PC-9 (cell line): ENCODE measurements at regions not wholly inside any gene's neighbourhood (a gene's known extent, or its start where the extent isn't known, plus 50 kb on each side); places are given as distances from the start of the nearest gene placed in this dataset.

Source experiments
- BruUV-seq: library from RNA; stranded (reverse); fragments of 400-500 nt; replicated peaks from 2 replicates; lab custom pipeline; 2021; lab: Mats Ljungman, UMichigan
- CTCF ChIA-PET: fragments of 300-600 bp; sonication (Branson Sonifier 250); formaldehyde crosslinking; loops from one replicate; lab custom pipeline; 2022; ENCODE audit warnings: antibody characterized with exemption; lab: Charles Lee
- POLR2A ChIA-PET: fragments of 300-600 bp; sonication (Branson Sonifier 250); formaldehyde crosslinking; loops from one replicate; lab custom pipeline; 2022; ENCODE audit warnings: antibody characterized with exemption; ENCODE audit not compliant: unreplicated experiment; lab: Charles Lee
- DNase-seq, 2 experiments: peaks; one replicate each; pipeline versions ENCODE4 v3.0.0 to v3.0.0-alpha.2; 2015 to 2022; ENCODE audit warnings: mixed read lengths in 1 of 2
- H2AFZ ChIP-seq: fragments of 200-600 bp; sonication (generic); 2 replicates; pipeline ENCODE4 v1.8.1; 2017; ENCODE audit warnings: antibody characterized with exemption
- H3F3A ChIP-seq: fragments of 200-600 bp; sonication (generic); 2 replicates; pipeline ENCODE4 v1.8.1; 2017; ENCODE audit warnings: antibody characterized with exemption, mild to moderate bottlenecking, low read depth; ENCODE audit not compliant: insufficient read depth
- H3K27ac ChIP-seq: fragments of 200-600 bp; sonication (generic); 2 replicates; pipeline ENCODE4 v1.6.1; 2016; ENCODE audit warnings: mixed run types
- H3K27me3 ChIP-seq: fragments of 200-600 bp; sonication (generic); 2 replicates; pipeline ENCODE4 v1.6.1; 2016; ENCODE audit warnings: low read depth, mixed run types; ENCODE audit not compliant: insufficient read depth
- H3K36me3 ChIP-seq: fragments of 200-600 bp; sonication (generic); 2 replicates; pipeline ENCODE4 v1.6.1; 2016; ENCODE audit warnings: low read depth, mixed run types
- H3K4me1 ChIP-seq: fragments of 200-600 bp; sonication (generic); replicated peaks from 2 replicates; pipeline ENCODE4 v1.6.1; 2016; ENCODE audit warnings: mixed run types; ENCODE audit not compliant: insufficient read depth
- H3K4me2 ChIP-seq: fragments of 200-600 bp; sonication (generic); 2 replicates; pipeline ENCODE4 v1.6.1; 2017; ENCODE audit warnings: mixed run types
- H3K4me3 ChIP-seq: fragments of 200-600 bp; sonication (generic); 2 replicates; pipeline ENCODE4 v1.6.1; 2016; ENCODE audit warnings: mixed run types
- H3K79me2 ChIP-seq: fragments of 200-600 bp; sonication (generic); 2 replicates; pipeline ENCODE4 v1.6.1; 2017; ENCODE audit warnings: low read depth, mixed run types
- H3K9me2 ChIP-seq: fragments of 200-600 bp; sonication (generic); 2 replicates; pipeline ENCODE4 v1.8.1; 2017; ENCODE audit warnings: mild to moderate bottlenecking; ENCODE audit not compliant: insufficient read depth
- H3K9me3 ChIP-seq: fragments of 200-600 bp; sonication (generic); 2 replicates; pipeline ENCODE4 v1.8.1; 2016; ENCODE audit warnings: low read depth; ENCODE audit not compliant: insufficient read depth
- H4K20me1 ChIP-seq: fragments of 200-600 bp; sonication (generic); 2 replicates; pipeline ENCODE4 v1.8.1; 2017; ENCODE audit not compliant: insufficient read depth
- EZH2 ChIP-seq: fragments of 200-600 bp; sonication (generic); IDR thresholded peaks from 2 replicates; pipeline ENCODE4 v1.8.0; 2017; ENCODE audit warnings: antibody characterized with exemption, low read depth
- intact Hi-C: fragments of 100-400 bp; cut with micrococcal nuclease; formaldehyde crosslinking; loops from one replicate; pipeline ENCODE4 v1.10.0; 2022; ENCODE audit not compliant: unreplicated experiment
- TF ChIP-seq, protein P1 (sequence below): fragments of 200-600 bp; sonication (generic); conservative IDR thresholded peaks from 2 replicates; pipeline ENCODE4 v1.6.1; 2017; ENCODE audit warnings: mixed run types, antibody characterized with exemption, mild to moderate bottlenecking, moderate library complexity

DNA sequence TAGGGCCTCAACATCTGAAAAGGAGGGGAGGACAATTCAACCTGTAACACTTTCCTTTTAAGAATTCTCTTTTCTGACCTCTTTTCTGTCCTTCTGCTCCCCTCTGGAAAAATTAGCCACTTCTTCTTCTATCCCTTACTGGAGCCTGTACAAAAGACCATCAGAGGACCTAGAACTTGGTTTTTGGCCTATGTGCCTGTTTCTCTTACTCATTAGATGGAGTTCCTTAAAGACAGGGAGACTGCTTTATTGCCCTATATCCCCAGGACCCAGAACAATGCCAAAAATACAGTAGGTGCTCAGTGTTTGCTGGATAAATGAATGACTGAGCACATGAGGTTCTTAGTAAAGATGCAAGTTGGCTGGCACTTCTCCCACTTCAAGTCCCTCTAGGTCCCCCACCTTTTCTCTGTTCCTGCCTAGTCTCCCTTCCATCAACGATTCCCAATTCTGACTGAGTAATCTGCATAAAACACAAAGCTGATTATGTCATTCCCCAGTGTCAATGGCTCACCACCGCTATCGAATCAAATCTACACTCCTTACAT lies 114.2 kb downstream of the DDX1 start:
- DNase-seq = no peak
- no peak overlapping the region for H3K4me3 ChIP-seq
- H3K4me1 ChIP-seq = no peaks in the 10 kb centered on the region
- no peak overlapping the region for H3K4me2 ChIP-seq
- no peak overlapping the region for H3K27ac ChIP-seq
- H4K20me1 ChIP-seq = no peaks in the 10 kb centered on the region
- H3F3A ChIP-seq = no peaks in the 10 kb centered on the region
- intact Hi-C loops = no loop called here
- BruUV-seq = no TSS peak
- ChIA-PET POLR2A (no interaction called here), CTCF (no interaction called here)
- H3K27me3 ChIP-seq = peaks cover 91% of the 10 kb centered on the region
- H3K36me3 ChIP-seq = no peaks in the 10 kb centered on the region
- no peaks in the 10 kb centered on the region for H3K9me2 ChIP-seq
- H2AFZ ChIP-seq = no peak overlapping the region
- no peaks in the 10 kb centered on the region for H3K9me3 ChIP-seq
- TF ChIP-seq, protein P1, sequence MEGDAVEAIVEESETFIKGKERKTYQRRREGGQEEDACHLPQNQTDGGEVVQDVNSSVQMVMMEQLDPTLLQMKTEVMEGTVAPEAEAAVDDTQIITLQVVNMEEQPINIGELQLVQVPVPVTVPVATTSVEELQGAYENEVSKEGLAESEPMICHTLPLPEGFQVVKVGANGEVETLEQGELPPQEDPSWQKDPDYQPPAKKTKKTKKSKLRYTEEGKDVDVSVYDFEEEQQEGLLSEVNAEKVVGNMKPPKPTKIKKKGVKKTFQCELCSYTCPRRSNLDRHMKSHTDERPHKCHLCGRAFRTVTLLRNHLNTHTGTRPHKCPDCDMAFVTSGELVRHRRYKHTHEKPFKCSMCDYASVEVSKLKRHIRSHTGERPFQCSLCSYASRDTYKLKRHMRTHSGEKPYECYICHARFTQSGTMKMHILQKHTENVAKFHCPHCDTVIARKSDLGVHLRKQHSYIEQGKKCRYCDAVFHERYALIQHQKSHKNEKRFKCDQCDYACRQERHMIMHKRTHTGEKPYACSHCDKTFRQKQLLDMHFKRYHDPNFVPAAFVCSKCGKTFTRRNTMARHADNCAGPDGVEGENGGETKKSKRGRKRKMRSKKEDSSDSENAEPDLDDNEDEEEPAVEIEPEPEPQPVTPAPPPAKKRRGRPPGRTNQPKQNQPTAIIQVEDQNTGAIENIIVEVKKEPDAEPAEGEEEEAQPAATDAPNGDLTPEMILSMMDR = no peak
- no peak for TF ChIP-seq EZH2
- H3K79me2 ChIP-seq = no peaks in the 10 kb centered on the region

DNA sequence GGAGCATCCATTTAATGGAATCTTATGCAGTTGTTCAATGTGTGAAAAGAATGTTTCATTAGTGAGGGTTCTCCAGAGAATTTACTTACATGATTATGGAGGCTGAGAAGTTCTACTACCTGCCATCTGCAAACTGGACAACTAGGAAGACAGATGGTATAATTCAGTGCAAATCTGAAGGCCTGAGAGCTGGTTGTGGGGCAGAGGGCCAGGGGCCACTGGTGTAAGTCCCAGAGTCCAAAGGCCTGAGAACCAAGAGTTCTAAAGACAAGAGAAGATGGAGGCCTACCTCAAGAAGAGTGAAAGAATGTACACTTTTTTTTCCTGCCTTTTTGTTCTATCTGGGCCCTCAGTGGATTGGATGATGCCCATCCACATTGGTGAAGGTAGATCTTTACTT lies 114.8 kb downstream of the DDX1 start:
- POLR2A ChIA-PET = no interaction called here
- BruUV-seq = no TSS peak

DNA sequence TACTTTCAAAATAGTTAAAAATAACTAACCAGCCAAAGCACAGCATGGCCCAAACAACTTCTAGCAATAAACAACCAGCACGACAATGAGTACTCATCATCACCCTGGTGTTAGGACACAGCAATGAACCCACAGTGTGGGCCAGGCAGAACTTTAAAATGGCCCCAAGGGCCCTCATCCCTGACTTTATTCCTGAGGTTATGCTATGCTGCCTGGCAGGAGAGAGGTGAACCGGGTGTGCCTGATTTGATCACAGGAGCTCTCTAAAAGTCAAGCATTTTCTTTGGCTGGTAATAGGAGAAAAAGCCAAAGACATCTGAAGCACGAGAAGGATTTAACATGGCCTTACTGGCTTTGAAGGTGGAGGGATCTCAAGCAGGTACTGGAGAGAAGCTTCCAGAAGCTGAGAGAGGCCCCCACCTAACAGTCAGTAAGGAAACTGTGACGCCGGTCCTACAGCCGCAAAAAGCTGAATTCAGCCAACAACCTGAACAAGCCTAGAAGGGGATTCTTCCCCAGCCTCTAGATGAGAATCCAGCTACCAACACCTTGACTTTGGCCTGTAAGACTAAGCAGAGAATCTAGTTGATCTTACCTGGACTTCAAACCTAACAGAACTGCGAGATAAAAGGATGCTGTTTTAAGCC lies 115.4 kb downstream of the DDX1 start:
- Histone ChIP-seq H3K79me2 (no peaks in the 10 kb centered on the region), H3K36me3 (no peaks in the 10 kb centered on the region), H3K4me2 (no peak overlapping the region), H3F3A (no peaks in the 10 kb centered on the region), H3K27ac (no peak overlapping the region), H3K4me3 (no peak overlapping the region), H2AFZ (no peak overlapping the region), H3K9me3 (no peaks in the 10 kb centered on the region), H3K4me1 (no peaks in the 10 kb centered on the region), H3K27me3 (peaks cover 90% of the 10 kb centered on the region), H4K20me1 (no peaks in the 10 kb centered on the region), H3K9me2 (no peaks in the 10 kb centered on the region)
- BruUV-seq = no TSS peak
- POLR2A ChIA-PET = no interaction called here
- intact Hi-C loops = no loop called here
- CTCF ChIA-PET = no interaction called here
- TF ChIP-seq, protein P1 = no peak
- TF ChIP-seq EZH2 = no peak
- no peak for DNase-seq

More for the DNA sequence above, 114.8 kb downstream of the DDX1 start:
- no peaks in the 10 kb centered on the region for H3K79me2 ChIP-seq
- no peaks in the 10 kb centered on the region for H3K36me3 ChIP-seq
- TF ChIP-seq EZH2 = no peak
- TF ChIP-seq, protein P1 = no peak
- H3K9me3 ChIP-seq = no peaks in the 10 kb centered on the region
- no peak for DNase-seq
- no peaks in the 10 kb centered on the region for H4K20me1 ChIP-seq
- no peak overlapping the region for H2AFZ ChIP-seq
- no peaks in the 10 kb centered on the region for H3K9me2 ChIP-seq
- CTCF ChIA-PET = no interaction called here
- H3K27ac ChIP-seq = no peak overlapping the region
- H3K4me1 ChIP-seq = no peaks in the 10 kb centered on the region
- intact Hi-C loops = no loop called here
- H3F3A ChIP-seq = no peaks in the 10 kb centered on the region
- H3K4me3 ChIP-seq = no peak overlapping the region
- no peak overlapping the region for H3K4me2 ChIP-seq
- H3K27me3 ChIP-seq = peaks cover 91% of the 10 kb centered on the region
